Erythroblast (primary cell): ENCODE measurements at regions not wholly inside any gene's neighbourhood (a gene's known extent, or its start where the extent isn't known, plus 50 kb on each side); places are given as distances from the start of the nearest gene placed in this dataset.

Experiments
- GATA1 ChIP-seq: IDR thresholded peaks from 2 replicates; pipeline ENCODE4 v1.6.1; 2011; ENCODE audit warnings: low read depth, mild to moderate bottlenecking, control low read depth, low read length, moderate library complexity
- POLR2A ChIP-seq: IDR thresholded peaks from 2 replicates; pipeline ENCODE4 v1.6.1; 2011; ENCODE audit warnings: mild to moderate bottlenecking, low read length

DNA sequence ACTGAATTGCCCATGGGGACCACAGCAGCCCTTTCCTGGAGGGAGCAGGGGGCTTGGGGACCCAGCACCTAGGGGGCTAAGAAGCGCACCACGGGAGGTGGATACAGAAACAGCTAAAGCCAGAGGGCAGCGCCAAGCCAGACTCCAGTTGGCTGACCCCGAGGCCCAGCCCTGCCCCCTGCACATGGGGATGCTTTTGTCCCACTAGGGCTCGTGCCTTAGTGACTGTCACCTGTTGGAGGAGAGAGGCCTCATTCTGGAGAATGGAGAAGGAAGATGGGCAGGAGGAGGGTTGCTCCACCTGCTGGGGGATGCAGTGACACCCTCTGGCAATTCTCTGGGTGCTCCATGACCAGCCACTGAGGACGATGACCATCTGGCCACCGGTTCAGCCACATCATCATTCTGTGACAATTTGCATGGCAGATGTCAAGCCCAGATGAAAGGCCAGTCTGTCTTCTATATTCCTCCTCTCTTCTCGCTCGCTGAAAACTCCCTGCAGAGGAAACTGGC lies 167.8 kb upstream of the TLE3 start:
- no peak for TF ChIP-seq POLR2A
- no peak for TF ChIP-seq GATA1
